ENCODE measurements at regions not wholly inside any gene's neighbourhood (a gene's known extent, or its start where the extent isn't known, plus 50 kb on each side); places are given as distances from the start of the nearest gene placed in this dataset.

DNA sequence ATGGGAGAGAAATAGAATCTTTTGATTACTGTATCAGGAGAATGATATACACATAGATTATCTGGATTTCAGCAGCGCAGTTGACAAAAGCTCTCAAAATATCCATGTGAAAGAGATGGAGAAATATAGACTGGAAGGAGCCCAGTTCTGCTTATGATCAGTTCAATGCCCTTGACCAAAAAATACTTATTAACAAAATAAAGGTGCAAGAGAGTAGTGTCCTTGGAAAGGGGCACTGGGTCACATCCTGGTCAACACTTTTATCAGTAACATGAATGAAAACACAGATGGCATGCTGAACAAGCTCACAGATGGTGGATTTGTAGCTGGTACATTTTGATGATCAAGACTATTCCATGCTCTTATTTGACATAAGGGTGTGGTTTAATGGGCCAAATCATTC, 63.9 kb upstream of the PLEKHG1 start (continued):
- no peak for TF ChIP-seq MZF1 (CRISPR knock-in tag; IDR thresholded peaks at IDR 0.05; ENCODE audit: borderline replicate concordance)
- no peak for TF ChIP-seq SNAI1 (CRISPR knock-in tag; IDR thresholded peaks at IDR 0.05; ENCODE audit: borderline replicate concordance)
- no peak for TF ChIP-seq MLLT10 (CRISPR knock-in tag; IDR thresholded peaks at IDR 0.05)
- no peak for TF ChIP-seq RFXANK (CRISPR knock-in tag; IDR thresholded peaks at IDR 0.05)
- TF ChIP-seq TP53 (CRISPR knock-in tag; conservative IDR thresholded peaks at IDR 0.05), result no peak
- no peak for TF ChIP-seq HOXA3 (CRISPR knock-in tag; IDR thresholded peaks at IDR 0.05)
- TF ChIP-seq ZNF331 (CRISPR knock-in tag; IDR thresholded peaks at IDR 0.05), result no peak; the same call in 1 of the 2 replicates
- no peak for TF ChIP-seq ZNF501 (CRISPR knock-in tag; IDR thresholded peaks at IDR 0.05)
- TF ChIP-seq NFIB (CRISPR knock-in tag; IDR thresholded peaks at IDR 0.05; ENCODE audit: borderline replicate concordance), result no peak
- TF ChIP-seq HNF4G (IDR thresholded peaks at IDR 0.05; ENCODE audit: borderline replicate concordance, low read depth, low read length), result no peak
- no peak for TF ChIP-seq HNF4G (CRISPR knock-in tag; IDR thresholded peaks at IDR 0.05; ENCODE audit: borderline replicate concordance, low read depth)
- no peak for TF ChIP-seq EHMT2 (IDR thresholded peaks at IDR 0.05; ENCODE audit: borderline replicate concordance, low read depth, low read length)
- TF ChIP-seq ETV6 (CRISPR knock-in tag; conservative IDR thresholded peaks at IDR 0.05), result no peak
- no peak for TF ChIP-seq POGZ (CRISPR knock-in tag; IDR thresholded peaks at IDR 0.05)
- TF ChIP-seq, protein P1, sequence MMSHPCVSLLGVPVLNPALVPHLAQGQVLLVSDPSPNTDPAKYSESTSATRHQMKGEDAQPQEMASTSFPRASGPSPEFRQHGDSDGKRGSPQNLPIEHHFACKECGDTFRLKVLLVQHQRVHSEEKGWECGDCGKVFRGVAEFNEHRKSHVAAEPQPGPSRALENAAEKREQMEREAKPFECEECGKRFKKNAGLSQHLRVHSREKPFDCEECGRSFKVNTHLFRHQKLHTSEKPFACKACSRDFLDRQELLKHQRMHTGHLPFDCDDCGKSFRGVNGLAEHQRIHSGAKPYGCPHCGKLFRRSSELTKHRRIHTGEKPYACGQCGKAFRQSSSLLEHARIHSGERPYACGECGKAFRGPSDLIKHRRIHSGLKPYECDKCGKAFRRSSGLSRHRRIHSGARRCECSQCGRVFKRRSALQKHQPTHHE (CRISPR knock-in tag; IDR thresholded peaks at IDR 0.05; ENCODE audit: borderline replicate concordance), result no peak
- no peak for TF ChIP-seq KDM3A (CRISPR knock-in tag; IDR thresholded peaks at IDR 0.05; ENCODE audit: low read depth)
- TF ChIP-seq, protein P2, sequence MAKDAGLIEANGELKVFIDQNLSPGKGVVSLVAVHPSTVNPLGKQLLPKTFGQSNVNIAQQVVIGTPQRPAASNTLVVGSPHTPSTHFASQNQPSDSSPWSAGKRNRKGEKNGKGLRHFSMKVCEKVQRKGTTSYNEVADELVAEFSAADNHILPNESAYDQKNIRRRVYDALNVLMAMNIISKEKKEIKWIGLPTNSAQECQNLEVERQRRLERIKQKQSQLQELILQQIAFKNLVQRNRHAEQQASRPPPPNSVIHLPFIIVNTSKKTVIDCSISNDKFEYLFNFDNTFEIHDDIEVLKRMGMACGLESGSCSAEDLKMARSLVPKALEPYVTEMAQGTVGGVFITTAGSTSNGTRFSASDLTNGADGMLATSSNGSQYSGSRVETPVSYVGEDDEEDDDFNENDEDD (CRISPR knock-in tag; IDR thresholded peaks at IDR 0.05; ENCODE audit: borderline replicate concordance), result no peak
- no peak for TF ChIP-seq DNMT1 (CRISPR knock-in tag; IDR thresholded peaks at IDR 0.05)
- no peak for TF ChIP-seq XBP1 (CRISPR knock-in tag; IDR thresholded peaks at IDR 0.05)
- TF ChIP-seq ZFY (CRISPR knock-in tag; IDR thresholded peaks at IDR 0.05), result no peak
- TF ChIP-seq ZNF83 (CRISPR knock-in tag; IDR thresholded peaks at IDR 0.05; ENCODE audit: borderline replicate concordance), result no peak
- TF ChIP-seq, protein P3, sequence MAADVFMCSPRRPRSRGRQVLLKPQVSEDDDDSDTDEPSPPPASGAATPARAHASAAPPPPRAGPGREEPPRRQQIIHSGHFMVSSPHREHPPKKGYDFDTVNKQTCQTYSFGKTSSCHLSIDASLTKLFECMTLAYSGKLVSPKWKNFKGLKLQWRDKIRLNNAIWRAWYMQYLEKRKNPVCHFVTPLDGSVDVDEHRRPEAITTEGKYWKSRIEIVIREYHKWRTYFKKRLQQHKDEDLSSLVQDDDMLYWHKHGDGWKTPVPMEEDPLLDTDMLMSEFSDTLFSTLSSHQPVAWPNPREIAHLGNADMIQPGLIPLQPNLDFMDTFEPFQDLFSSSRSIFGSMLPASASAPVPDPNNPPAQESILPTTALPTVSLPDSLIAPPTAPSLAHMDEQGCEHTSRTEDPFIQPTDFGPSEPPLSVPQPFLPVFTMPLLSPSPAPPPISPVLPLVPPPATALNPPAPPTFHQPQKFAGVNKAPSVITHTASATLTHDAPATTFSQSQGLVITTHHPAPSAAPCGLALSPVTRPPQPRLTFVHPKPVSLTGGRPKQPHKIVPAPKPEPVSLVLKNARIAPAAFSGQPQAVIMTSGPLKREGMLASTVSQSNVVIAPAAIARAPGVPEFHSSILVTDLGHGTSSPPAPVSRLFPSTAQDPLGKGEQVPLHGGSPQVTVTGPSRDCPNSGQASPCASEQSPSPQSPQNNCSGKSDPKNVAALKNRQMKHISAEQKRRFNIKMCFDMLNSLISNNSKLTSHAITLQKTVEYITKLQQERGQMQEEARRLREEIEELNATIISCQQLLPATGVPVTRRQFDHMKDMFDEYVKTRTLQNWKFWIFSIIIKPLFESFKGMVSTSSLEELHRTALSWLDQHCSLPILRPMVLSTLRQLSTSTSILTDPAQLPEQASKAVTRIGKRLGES (CRISPR knock-in tag; IDR thresholded peaks at IDR 0.05; ENCODE audit: borderline replicate concordance), result no peak
- TF ChIP-seq ZNF253 (CRISPR knock-in tag; IDR thresholded peaks at IDR 0.05; ENCODE audit: borderline replicate concordance), result no peak
- TF ChIP-seq, protein P4, sequence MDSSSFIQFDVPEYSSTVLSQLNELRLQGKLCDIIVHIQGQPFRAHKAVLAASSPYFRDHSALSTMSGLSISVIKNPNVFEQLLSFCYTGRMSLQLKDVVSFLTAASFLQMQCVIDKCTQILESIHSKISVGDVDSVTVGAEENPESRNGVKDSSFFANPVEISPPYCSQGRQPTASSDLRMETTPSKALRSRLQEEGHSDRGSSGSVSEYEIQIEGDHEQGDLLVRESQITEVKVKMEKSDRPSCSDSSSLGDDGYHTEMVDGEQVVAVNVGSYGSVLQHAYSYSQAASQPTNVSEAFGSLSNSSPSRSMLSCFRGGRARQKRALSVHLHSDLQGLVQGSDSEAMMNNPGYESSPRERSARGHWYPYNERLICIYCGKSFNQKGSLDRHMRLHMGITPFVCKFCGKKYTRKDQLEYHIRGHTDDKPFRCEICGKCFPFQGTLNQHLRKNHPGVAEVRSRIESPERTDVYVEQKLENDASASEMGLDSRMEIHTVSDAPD (CRISPR knock-in tag; IDR thresholded peaks at IDR 0.05), result no peak
- TF ChIP-seq ZNF143 (CRISPR knock-in tag; IDR thresholded peaks at IDR 0.05), result no peak
- TF ChIP-seq KMT2A (CRISPR knock-in tag; IDR thresholded peaks at IDR 0.05), result no peak
- TF ChIP-seq MED8 (CRISPR knock-in tag; IDR thresholded peaks at IDR 0.05; ENCODE audit: insufficient replicate concordance), result no peak
- TF ChIP-seq ELF4 (CRISPR knock-in tag; IDR thresholded peaks at IDR 0.05; ENCODE audit: borderline replicate concordance), result no peak

Measured in HepG2 (cell line).